Ishikawa (cell line): ENCODE measurements at regions not wholly inside any gene's neighbourhood (a gene's known extent, or its start where the extent isn't known, plus 50 kb on each side); places are given as distances from the start of the nearest gene placed in this dataset.

ENCODE experiments used
- CEBPB ChIP-seq: IDR thresholded peaks from 2 replicates; pipeline ENCODE4 v1.6.1; 2012
- EGR1 ChIP-seq: IDR thresholded peaks from 2 replicates; pipeline ENCODE4 v1.6.1; 2012
- EP300 ChIP-seq: IDR thresholded peaks from 2 replicates; pipeline ENCODE4 v1.6.1; 2012; ENCODE audit warnings: borderline replicate concordance
- FOXM1 ChIP-seq: IDR thresholded peaks from 2 replicates; pipeline ENCODE4 v1.6.1; 2012; ENCODE audit warnings: low read depth, borderline replicate concordance
- MAX ChIP-seq: IDR thresholded peaks from 2 replicates; pipeline ENCODE4 v1.6.1; 2012
- RAD21 ChIP-seq: IDR thresholded peaks from 2 replicates; pipeline ENCODE4 v1.6.1; 2012; ENCODE audit warnings: low read depth
- REST ChIP-seq: IDR thresholded peaks from 2 replicates; pipeline ENCODE4 v1.6.1; 2012; ENCODE audit warnings: low read depth, mild to moderate bottlenecking
- TAF1 ChIP-seq: IDR thresholded peaks from 2 replicates; pipeline ENCODE4 v1.6.1; 2012; ENCODE audit warnings: low read depth, mild to moderate bottlenecking
- TCF12 ChIP-seq: IDR thresholded peaks from 2 replicates; pipeline ENCODE4 v1.6.1; 2012; ENCODE audit warnings: low read depth
- TEAD4 ChIP-seq: IDR thresholded peaks from 2 replicates; pipeline ENCODE4 v1.6.1; 2012
- YY1 ChIP-seq: IDR thresholded peaks from 2 replicates; pipeline ENCODE4 v1.6.1; 2012; ENCODE audit warnings: low read depth

- TF ChIP-seq EP300 (no peak), YY1 (no peak), TAF1 (no peak), EGR1 (no peak), RAD21 (no peak), FOXM1 (no peak), MAX (no peak), REST (no peak), TCF12 (no peak), TEAD4 (no peak), CEBPB (no peak)
Observed at GRCh38 chr2:64295326-64296139, 151.3 kb upstream of the PELI1 start.
